ENCODE measurements at regions not wholly inside any gene's neighbourhood (a gene's known extent, or its start where the extent isn't known, plus 50 kb on each side); places are given as distances from the start of the nearest gene placed in this dataset.
"Not testable (repeated sequence)": the region's sequence is repeated elsewhere in the genome, so short reads cannot be mapped to it uniquely, and the experiment has no call there.

- TF ChIP-seq CTCF, POLR2A (IDR thresholded peaks at IDR 0.05): not testable (repeated sequence)
These were observed 1261.8 kb downstream of the RAPGEF2 start for GRCh38 chr4:160364665-160365064.
